ENCODE measurements at regions not wholly inside any gene's neighbourhood (a gene's known extent, or its start where the extent isn't known, plus 50 kb on each side); places are given as distances from the start of the nearest gene placed in this dataset.
"Not testable (repeated sequence)": the region's sequence is repeated elsewhere in the genome, so short reads cannot be mapped to it uniquely, and the experiment has no call there.

DNA sequence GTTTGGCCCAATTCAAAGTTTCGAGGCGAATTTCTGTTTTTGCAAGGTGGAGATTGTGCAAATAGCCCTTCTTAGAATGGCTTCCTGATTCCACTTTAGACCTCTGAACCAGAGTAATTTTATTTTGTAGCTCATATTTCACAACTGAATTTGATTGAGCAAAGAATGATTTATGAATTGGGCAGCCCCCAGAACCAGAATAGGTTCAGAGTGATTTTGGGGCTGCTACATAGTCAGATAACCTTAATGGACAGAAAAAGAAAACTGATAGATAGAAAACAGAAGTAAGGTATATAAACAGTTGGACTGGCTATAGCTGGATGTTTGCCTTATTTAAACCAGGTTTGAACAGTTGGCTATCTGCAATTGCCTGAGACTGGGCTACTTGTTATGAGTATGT lies 156.6 kb downstream of the YIPF5 start:
- DNase-seq, result no peak

- DNase-seq, result no peak
Measured at GRCh38 chr5:144015961-144016360, 154.5 kb downstream of the YIPF5 start.

DNA sequence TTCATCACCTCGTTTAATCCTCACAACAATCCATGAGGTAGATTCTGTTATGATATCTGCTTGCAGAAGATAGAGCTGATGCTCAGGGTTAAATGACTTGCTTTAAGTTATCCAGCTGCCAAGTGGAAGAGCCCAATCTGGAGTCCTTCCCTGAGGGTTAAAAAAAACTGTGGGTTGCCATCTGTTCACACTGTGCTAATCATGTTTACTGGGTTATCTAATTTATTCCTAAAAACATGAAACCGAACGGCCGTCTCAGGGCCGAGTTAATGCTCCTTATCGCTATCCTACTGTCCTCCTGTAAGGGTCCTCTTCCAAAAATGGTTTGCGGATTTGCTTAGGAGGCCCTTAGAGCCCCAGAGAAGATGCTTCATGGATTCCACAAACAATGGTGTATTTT lies 153.3 kb downstream of the YIPF5 start:
- no peak for DNase-seq

DNA sequence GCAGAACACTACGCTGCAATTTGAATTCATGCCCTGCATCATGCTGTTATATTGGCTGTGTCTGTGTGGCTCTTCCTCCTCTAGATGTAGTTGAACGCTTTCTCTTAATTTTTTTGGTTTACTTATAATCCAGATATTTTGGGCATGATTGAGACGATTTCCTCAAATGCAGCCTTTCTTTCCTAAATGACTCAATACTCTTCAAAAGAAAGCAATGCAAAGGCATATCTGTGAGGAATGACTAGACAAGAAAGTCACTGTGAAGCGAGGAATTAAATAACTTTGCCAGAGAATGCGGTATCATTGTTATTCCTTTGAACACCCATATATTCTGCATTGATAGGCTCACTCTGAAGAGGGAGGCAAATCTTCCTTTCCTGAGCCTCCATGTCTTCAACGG lies 152.8 kb downstream of the YIPF5 start:
- no peak for DNase-seq

GRCh38 chr5:144024090-144024489 lies 146.4 kb downstream of the YIPF5 start:
- DNase-seq, result no peak

DNA sequence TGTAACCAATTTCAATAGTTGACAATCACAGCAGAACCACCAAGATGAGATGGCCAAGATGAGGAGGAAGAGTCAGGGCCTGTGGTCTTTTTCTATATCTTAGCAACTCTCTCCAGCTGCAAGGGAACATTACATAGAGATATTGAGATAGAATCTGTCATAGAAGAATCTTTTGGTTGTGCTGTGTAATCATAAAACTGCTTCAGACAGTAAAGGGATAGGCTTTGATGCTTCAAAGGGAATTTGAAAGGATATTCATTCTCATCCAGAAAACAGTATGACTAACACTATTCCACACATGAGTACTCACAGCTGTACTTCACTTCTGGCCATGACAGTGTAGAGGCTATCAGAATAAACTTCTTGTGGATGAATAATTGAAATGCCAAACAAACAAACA lies 145.9 kb downstream of the YIPF5 start:
- no peak for DNase-seq

DNA sequence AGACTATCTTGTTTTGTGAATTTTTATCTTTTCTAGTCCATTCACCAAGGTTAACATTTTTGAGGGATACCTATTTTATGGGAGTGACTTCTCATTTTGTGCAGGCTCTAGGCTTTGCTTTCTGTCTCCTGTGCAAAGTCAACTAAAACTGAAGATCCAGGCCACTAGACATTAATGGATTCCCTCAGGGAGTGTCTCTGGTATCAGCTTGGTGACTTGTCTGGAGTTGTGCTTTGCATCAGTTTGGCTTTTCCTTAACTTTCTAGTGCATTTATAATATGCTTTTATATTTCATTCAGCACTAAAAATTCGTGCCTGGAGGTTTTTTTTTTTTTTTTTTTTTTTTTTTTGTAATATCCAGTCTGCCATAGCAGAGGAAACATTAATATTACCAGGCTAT lies 144.2 kb downstream of the YIPF5 start:
- no peak for DNase-seq

- no peak for DNase-seq
Measured at GRCh38 chr5:144028058-144028457, 142.4 kb downstream of the YIPF5 start.

GRCh38 chr5:144028636-144029035 lies 141.8 kb downstream of the YIPF5 start:
- no peak for DNase-seq

GRCh38 chr5:144030904-144031303 lies 139.6 kb downstream of the YIPF5 start:
- DNase-seq, result no peak

DNA sequence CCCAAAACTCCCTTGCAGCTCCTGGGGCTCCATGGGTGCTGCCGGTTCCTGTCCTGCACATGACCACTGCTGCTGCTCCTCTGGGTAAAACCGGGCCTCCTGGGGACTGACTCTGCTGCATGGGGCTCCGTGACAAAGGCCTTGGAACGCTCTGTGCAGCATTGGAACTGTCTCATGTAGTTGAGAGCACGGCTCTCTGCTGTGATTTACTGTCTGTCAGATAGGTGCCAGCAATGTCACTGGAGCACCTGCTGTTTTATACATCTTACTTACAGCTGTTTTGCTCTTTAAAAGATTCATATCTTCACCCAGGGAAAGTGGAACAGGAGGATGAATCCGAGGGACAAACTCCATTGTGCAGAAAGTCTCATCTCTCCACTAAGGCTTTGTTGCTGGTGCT lies 138.1 kb downstream of the YIPF5 start:
- DNase-seq, result peak; percentile 23

DNA sequence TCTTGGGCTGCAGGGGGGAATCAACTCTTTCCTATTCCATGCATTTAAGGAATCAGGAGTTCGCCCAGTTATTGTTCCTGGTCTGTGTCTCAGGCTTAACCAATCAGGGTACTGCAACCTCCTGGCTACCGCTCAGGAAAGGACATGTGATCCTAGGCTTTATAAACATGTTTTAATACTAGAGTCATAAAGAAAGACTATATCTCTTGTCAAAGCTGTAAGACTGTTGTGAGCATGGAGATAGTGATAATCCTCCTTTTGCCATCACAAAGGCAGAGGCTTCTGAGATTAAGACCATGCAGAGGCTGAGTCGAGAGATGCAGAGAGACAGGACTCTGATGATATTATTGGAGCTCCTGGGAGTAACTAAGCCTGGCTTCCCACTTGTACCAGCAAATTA lies 137.0 kb downstream of the YIPF5 start:
- no peak for DNase-seq

DNA sequence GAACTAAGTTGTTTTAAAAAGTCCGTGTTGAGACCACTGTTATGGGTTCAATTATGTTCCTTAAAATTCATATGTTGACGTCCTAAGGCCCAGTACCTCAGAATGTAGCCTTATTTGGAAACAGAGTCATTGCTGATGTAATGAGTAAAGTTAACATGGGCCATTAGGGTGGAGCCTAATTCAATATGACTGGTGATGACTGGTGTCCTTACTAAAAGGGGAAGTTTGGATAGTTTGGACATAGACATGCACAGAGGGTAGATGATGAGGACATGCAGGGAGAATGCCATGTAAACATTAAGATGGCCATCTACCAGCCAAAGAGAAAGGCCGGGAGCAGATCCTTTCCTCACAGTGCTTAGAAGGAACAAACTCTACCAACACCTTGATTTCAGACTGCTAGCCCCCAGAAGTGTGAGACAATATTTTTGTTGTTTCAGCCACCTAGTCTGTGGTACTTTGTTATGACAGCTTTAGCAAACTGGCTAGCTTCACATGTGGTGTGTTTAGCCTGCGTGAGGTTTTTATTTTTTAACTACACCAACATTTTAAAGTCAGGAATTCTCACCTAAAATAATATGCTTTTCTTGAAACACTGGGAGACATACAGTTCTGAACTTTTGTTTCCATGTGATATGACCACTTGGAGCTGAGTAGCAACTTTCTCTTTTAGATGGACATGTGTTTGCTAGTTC lies 135.3 kb downstream of the YIPF5 start:
- DNase-seq, result no peak

GRCh38 chr5:144036476-144036875 lies 134.0 kb downstream of the YIPF5 start:
- no peak for DNase-seq

GRCh38 chr5:144040615-144041305 lies 129.7 kb downstream of the YIPF5 start:
- no peak for DNase-seq

- DNase-seq, result no peak
Measured at GRCh38 chr5:144042156-144042555, 128.3 kb downstream of the YIPF5 start.

DNA sequence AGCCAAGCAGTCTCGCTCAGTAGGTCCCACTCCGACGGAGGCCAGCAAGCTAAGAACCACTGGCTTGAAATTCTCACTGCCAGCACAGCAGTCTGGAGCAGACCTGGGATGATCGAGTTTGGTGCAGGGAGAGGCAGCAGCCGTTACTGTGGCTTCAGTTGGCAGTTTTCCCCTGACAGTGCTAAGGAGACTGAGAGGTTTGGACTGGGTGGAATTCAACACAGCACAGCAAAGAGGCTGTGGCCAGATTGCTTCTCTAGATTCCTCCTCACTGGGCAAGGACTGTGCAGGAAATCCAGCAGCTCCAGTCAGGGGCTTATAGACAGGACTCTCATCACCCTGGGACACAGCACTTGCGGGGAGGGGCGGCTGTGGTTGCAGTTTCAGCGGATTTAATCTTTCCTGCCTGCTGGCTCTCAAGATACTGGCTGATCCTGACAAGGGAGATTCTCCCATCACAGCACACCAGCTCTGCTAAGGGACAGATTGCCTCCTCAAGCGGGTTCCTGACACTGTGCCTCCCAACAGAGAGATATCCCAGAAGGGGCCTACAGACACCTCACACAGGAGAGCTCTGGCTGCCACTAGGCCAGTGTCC lies 122.1 kb downstream of the YIPF5 start:
- no peak for DNase-seq

- DNase-seq, result not testable (repeated sequence)
Measured at GRCh38 chr5:144055391-144055790, 115.1 kb downstream of the YIPF5 start.

DNA sequence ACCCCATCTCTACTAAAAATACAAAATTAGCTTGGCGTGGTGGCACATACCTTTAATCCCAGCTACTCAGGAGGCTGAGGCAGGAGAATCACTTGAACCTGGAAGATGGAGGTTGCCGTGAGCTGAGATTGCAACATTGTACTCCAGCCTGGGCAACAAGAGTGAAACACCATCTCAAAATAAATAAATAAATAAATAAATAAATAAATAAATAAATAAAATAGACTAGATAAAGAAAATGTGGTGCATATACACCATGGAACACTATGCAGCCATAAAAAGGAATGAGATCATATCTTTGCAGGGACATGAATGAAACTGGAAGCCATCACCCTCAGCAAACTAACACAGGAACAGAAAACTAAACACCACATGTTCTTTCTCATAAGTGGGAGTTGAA lies 110.4 kb downstream of the YIPF5 start:
- not testable (repeated sequence) for DNase-seq

DNA sequence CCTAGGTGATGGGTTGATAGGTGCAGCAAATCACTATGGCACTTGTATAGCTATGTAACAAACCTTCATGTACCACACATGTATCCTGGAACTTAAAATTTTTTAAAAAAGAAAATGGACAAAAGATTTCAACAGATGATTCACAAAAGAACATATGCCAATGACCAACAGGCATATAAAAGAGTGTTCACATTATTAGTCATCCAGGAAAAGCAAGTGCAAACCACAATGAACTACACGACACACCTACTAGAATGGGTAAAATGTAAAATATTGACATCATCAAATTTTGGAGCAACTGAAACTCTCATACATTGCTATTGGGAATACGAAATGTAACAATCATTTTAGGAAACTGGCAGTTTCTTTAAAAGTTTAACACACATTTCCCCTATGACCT lies 109.9 kb downstream of the YIPF5 start:
- no peak for DNase-seq

DNA sequence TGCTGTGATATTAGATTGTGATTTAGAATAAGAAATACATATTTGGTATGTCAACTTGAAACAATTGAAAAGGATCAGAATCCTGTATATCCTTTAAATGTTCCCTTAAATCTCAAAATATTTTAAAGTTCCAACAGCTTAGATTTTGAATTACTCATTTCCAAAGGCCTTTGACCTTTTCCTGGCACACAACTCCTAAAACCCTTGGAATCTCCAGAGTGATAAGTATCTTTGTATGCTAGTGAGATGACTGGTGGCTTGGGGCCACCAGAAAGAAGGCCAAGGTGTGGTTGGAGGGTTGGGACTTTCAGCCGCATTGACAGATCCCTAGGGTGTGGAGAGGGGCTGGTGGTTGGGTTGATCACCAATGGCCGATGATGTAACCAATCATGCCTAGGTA lies 104.7 kb downstream of the YIPF5 start:
- DNase-seq, result no peak

GRCh38 chr5:144072518-144072927 lies 97.9 kb downstream of the YIPF5 start:
- no peak for DNase-seq

DNA sequence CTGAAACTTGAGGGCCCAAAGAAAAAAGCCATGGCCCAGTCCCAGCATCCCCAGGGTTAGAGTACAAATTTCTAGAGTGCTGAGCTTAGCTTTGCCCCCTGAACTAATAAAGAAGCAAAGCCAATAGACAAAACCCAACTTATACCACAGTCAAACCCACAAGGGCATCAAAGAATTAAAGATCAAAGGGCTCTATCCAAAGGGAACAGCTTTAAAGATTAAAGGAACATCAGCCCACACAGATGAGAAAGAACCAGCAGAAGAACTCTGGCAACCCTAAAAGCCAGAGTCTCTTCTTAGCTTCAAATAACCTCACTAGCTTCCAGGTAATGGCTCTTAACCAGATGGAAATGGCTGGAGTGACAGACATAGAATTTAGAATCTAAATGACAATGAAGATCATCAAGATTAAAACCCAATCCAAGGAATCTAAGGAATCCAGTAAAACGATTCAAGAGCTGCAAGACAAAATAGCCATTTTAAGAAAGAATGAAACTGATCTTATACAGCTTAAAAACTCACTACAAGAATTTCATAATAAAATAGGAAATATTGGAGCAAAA lies 93.9 kb downstream of the YIPF5 start:
- DNase-seq, result no peak

DNA sequence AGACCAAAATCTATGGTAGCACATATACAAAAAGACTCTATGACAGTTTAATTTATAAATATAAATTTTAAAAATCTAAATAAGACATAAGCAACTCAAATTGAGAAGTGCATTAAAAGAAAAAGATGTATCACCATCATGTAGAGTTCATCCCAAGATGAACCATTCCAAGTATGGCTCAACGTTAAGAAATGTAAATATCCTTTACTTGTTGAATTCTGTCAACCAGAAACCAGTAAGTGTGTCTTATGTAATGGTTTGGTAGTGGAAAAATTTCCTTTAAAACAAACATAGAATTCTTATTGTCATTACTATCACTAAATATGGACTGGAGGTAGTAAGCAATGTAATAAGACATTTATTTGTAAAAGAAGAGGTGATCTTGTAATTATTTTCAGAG lies 87.3 kb downstream of the YIPF5 start:
- DNase-seq, result no peak
